OCI-LY3 (cell line): ENCODE measurements at regions not wholly inside any gene's neighbourhood (a gene's known extent, or its start where the extent isn't known, plus 50 kb on each side); places are given as distances from the start of the nearest gene placed in this dataset.

Source experiments
- H2AFZ ChIP-seq: fragments of 200-600, 300-600 bp; shearing (Covaris generic); 2 replicates; pipeline ENCODE4 v1.6.0; 2014; ENCODE audit warnings: antibody characterized with exemption, low read depth, low read length
- H3K27ac ChIP-seq: fragments of 200-600, 300-600 bp; sonication (generic); 2 replicates; pipeline ENCODE4 v1.5.1; 2014; ENCODE audit warnings: mild to moderate bottlenecking, low read length, moderate library complexity, mixed read lengths
- H3K27me3 ChIP-seq: fragments of 200-600, 300-600 bp; sonication (generic); 2 replicates; pipeline ENCODE4 v1.6.1; 2014; ENCODE audit warnings: low read depth, low read length, mixed read lengths
- H3K36me3 ChIP-seq: fragments of 200-600, 300-600 bp; sonication (generic); replicated peaks from 2 replicates; pipeline ENCODE3; 2014; ENCODE audit warnings: low read depth, low read length, mixed read lengths
- H3K4me1 ChIP-seq: fragments of 300-600, 200-600 bp; sonication (generic); 2 replicates; pipeline ENCODE4 v1.6.1; 2014; ENCODE audit warnings: low read length, mixed read lengths
- H3K4me2 ChIP-seq: fragments of 200-600, 300-600 bp; sonication (generic); 2 replicates; pipeline ENCODE4 v1.6.1; 2014; ENCODE audit warnings: low read length, mixed read lengths
- H3K4me3 ChIP-seq: fragments of 300-600, 200-600 bp; sonication (generic); 2 replicates; pipeline ENCODE4 v1.5.1; 2014; ENCODE audit warnings: antibody characterized with exemption, mild to moderate bottlenecking, low read length, moderate library complexity
- H3K79me2 ChIP-seq: fragments of 300-600, 200-600 bp; shearing (Covaris generic); 2 replicates; pipeline ENCODE4 v1.6.1; 2014; ENCODE audit warnings: mild to moderate bottlenecking, low read length, mixed read lengths
- H3K9ac ChIP-seq: fragments of 300-600, 200-600 bp; shearing (Covaris generic); 2 replicates; pipeline ENCODE4 v1.6.0; 2014; ENCODE audit warnings: mild to moderate bottlenecking, low read length, moderate library complexity
- H3K9me3 ChIP-seq: fragments of 200-600, 300-600 bp; shearing (Covaris generic); 2 replicates; pipeline ENCODE4 v1.6.1; 2014; ENCODE audit warnings: low read length, mixed read lengths; ENCODE audit not compliant: insufficient read depth
- H4K20me1 ChIP-seq: fragments of 200-600, 300-600 bp; sonication (generic); 2 replicates; pipeline ENCODE4 v1.6.1; 2016; ENCODE audit warnings: low read length, mixed read lengths; ENCODE audit not compliant: insufficient read depth
- CTCF ChIP-seq: fragments of 200-600, 300-600 bp; sonication (generic); IDR thresholded peaks from 2 replicates; pipeline ENCODE4 v1.5.1; 2014; ENCODE audit warnings: antibody characterized with exemption, low read length, low read depth
- EZH2phosphoT487 ChIP-seq: fragments of 200-600 bp; shearing (Covaris generic); IDR thresholded peaks from 2 replicates; pipeline ENCODE4 v1.6.1; 2018; ENCODE audit warnings: antibody characterized with exemption, mixed run types, low read depth

GRCh38 chr13:80010846-80011245 is 330.1 kb downstream of the SPRY2 start:
- Histone ChIP-seq H3K4me2 (no peak overlapping the region), H3K27ac (no peak overlapping the region), H3K36me3 (no peaks in the 10 kb centered on the region), H3K27me3 (no peaks in the 10 kb centered on the region), H3K4me3 (no peak overlapping the region), H2AFZ (no peak overlapping the region), H3K79me2 (no peaks in the 10 kb centered on the region), H4K20me1 (no peaks in the 10 kb centered on the region), H3K9me3 (no peaks in the 10 kb centered on the region), H3K9ac (no peak overlapping the region), H3K4me1 (no peaks in the 10 kb centered on the region)
- TF ChIP-seq CTCF (no peak), EZH2phosphoT487 (no peak)

- H2AFZ ChIP-seq, result no peak overlapping the region
- no peaks in the 10 kb centered on the region for H4K20me1 ChIP-seq
Observed at GRCh38 chr13:80010286-80010831, 330.6 kb downstream of the SPRY2 start.

DNA sequence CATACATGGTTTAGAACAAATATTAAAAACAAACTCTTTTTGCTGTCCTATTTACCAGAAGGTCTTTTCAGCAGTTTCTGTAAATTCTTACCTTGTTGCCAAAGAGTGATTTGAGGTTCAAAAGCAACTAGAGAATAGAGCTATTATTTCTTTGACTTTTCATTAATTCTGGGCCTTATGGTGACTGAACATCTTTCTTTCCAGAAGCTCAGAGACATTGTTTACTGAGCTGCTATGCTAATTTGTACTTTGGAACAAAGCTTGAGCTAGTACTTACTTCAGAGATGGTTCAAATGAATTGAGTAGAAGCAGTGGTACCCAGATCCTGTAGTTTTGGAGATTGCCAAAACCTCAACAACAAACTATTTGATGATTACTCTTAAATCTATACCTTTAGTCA is 331.2 kb downstream of the SPRY2 start:
- no peak overlapping the region for H3K9ac ChIP-seq
- TF ChIP-seq CTCF (no peak), EZH2phosphoT487 (no peak)
- no peaks in the 10 kb centered on the region for H3K36me3 ChIP-seq
- no peak overlapping the region for H3K4me2 ChIP-seq
- no peak overlapping the region for H3K4me3 ChIP-seq
- no peaks in the 10 kb centered on the region for H4K20me1 ChIP-seq
- H3K27me3 ChIP-seq, result no peaks in the 10 kb centered on the region
- no peaks in the 10 kb centered on the region for H3K4me1 ChIP-seq
- H3K9me3 ChIP-seq, result no peaks in the 10 kb centered on the region
- no peaks in the 10 kb centered on the region for H3K79me2 ChIP-seq
- no peak overlapping the region for H2AFZ ChIP-seq
- H3K27ac ChIP-seq, result no peak overlapping the region

More at GRCh38 chr13:80010286-80010831, 330.6 kb downstream of the SPRY2 start:
- no peak overlapping the region for H3K4me2 ChIP-seq
- no peaks in the 10 kb centered on the region for H3K79me2 ChIP-seq
- H3K36me3 ChIP-seq, result no peaks in the 10 kb centered on the region
- no peaks in the 10 kb centered on the region for H3K9me3 ChIP-seq
- H3K4me3 ChIP-seq, result no peak overlapping the region
- no peaks in the 10 kb centered on the region for H3K27me3 ChIP-seq
- no peak overlapping the region for H3K9ac ChIP-seq
- no peak overlapping the region for H3K27ac ChIP-seq
- no peak for TF ChIP-seq CTCF
- no peak for TF ChIP-seq EZH2phosphoT487
- no peaks in the 10 kb centered on the region for H3K4me1 ChIP-seq

DNA sequence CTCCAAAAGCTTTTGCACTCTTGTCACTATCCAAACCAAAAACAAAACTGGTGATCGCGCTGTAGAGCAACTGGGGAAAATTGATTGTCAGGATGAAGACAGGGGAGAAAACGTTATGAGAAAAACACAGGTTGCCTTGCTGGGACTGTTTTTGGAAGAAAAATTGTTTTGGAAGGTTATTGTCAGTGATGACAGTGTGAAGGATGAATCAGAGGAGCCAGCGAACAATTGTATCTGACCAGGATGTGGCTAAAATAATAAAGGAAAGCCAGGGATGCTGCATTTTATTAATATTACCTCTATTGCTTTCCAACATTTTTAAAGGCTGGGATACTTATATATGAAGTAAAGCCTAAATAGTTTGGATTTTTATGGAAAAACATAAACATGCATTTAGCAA is 334.0 kb downstream of the SPRY2 start:
- no peaks in the 10 kb centered on the region for H3K27me3 ChIP-seq
- no peaks in the 10 kb centered on the region for H3K4me1 ChIP-seq
- H3K27ac ChIP-seq, result no peak overlapping the region
- H3K4me3 ChIP-seq, result no peak overlapping the region
- no peak overlapping the region for H3K4me2 ChIP-seq
- H2AFZ ChIP-seq, result no peak overlapping the region
- H3K36me3 ChIP-seq, result no peaks in the 10 kb centered on the region
- H3K9ac ChIP-seq, result no peak overlapping the region
- no peaks in the 10 kb centered on the region for H3K79me2 ChIP-seq
- H4K20me1 ChIP-seq, result no peaks in the 10 kb centered on the region
- TF ChIP-seq CTCF, result no peak
- TF ChIP-seq EZH2phosphoT487, result no peak
- H3K9me3 ChIP-seq, result no peaks in the 10 kb centered on the region
